BJ (cell line): ENCODE measurements at regions not wholly inside any gene's neighbourhood (a gene's known extent, or its start where the extent isn't known, plus 50 kb on each side); places are given as distances from the start of the nearest gene placed in this dataset.

ENCODE experiments used
- CTCF ChIA-PET: fragments of 350-600 bp; formaldehyde crosslinking; extraction: SDS; loops from one replicate; lab custom pipeline; 2021; ENCODE audit warnings: antibody characterized with exemption, inconsistent platforms; lab: Yijun Ruan, JAX
- POLR2A ChIA-PET: fragments of 300-600 bp; sonication (Branson Sonifier 250); formaldehyde crosslinking; extraction: SDS; loops from one replicate; lab custom pipeline; 2021; ENCODE audit warnings: antibody characterized with exemption; lab: Charles Lee
- DNase-seq: peaks from one replicate; pipeline ENCODE4 v3.0.0-alpha.2; 2011; ENCODE audit warnings: low read depth
- H3K27me3 ChIP-seq: 2 replicates; pipeline ENCODE4 v1.6.0; 2011; ENCODE audit warnings: low read length; ENCODE audit not compliant: control insufficient read depth, insufficient read depth
- H3K36me3 ChIP-seq: 2 replicates; pipeline ENCODE4 v1.5.1; 2011; ENCODE audit warnings: low read length; ENCODE audit not compliant: control insufficient read depth, insufficient read depth
- H3K4me3 ChIP-seq: 2 replicates; pipeline ENCODE4 v1.5.1; 2011; ENCODE audit warnings: low read depth, mild to moderate bottlenecking, control low read depth, low read length
- TF ChIP-seq, protein P1 (sequence below): IDR thresholded peaks from 2 replicates; pipeline ENCODE4 v1.5.1; 2011; ENCODE audit warnings: low read depth, mild to moderate bottlenecking, control low read depth, inconsistent platforms, low read length, moderate library complexity; ENCODE audit not compliant: insufficient read depth

DNA sequence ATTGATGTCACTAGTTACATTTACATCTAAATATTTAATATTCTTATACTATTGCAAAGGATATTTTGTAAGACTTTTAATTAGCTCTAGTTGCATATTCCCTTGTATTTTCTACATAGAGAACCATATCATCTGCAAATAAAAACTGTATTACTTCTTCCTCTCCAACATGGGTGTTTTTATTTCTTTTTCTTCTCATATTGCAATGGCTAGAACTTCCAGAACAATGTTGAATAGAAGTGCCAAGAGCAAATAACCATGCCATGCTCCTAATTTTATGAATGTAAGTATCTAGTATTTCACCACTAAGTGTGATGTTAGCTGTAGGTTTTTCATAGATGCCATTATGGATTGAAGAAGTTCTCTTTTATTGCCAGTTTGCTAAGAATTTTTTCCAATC lies 321.8 kb upstream of the NCAM1 start:
- ChIA-PET CTCF (interaction anchor here (0.6 to 0.9 kb wide), 2 partner anchors 11 to 613 kb away, joined by 3 read pairs; no protein-coding TSS in a partner anchor), POLR2A (no interaction called here)
- Histone ChIP-seq H3K27me3 (no peaks in the 10 kb centered on the region), H3K36me3 (no peaks in the 10 kb centered on the region), H3K4me3 (no peak overlapping the region)
- no peak for DNase-seq
- TF ChIP-seq, protein P1, sequence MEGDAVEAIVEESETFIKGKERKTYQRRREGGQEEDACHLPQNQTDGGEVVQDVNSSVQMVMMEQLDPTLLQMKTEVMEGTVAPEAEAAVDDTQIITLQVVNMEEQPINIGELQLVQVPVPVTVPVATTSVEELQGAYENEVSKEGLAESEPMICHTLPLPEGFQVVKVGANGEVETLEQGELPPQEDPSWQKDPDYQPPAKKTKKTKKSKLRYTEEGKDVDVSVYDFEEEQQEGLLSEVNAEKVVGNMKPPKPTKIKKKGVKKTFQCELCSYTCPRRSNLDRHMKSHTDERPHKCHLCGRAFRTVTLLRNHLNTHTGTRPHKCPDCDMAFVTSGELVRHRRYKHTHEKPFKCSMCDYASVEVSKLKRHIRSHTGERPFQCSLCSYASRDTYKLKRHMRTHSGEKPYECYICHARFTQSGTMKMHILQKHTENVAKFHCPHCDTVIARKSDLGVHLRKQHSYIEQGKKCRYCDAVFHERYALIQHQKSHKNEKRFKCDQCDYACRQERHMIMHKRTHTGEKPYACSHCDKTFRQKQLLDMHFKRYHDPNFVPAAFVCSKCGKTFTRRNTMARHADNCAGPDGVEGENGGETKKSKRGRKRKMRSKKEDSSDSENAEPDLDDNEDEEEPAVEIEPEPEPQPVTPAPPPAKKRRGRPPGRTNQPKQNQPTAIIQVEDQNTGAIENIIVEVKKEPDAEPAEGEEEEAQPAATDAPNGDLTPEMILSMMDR = no peak

DNA sequence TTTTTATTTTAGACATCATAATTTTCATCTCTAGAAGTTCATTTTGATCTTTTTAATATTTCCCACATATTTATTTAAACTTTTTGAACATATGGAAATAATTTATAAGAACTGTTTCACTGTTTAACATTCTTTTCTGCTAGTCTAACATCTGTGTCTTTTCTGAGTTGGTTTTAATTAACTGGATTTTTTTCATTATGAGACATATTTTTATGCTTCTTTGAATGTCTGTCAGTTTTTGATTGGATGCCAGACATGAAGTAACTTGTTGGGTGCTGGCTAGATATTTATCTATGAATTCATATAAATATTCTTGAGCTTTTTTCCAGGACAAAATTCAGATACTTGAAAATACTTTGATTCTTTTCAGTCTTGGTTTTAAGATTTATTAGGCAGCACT lies 317.8 kb upstream of the NCAM1 start:
- Histone ChIP-seq H3K4me3 (no peak overlapping the region), H3K27me3 (no peaks in the 10 kb centered on the region), H3K36me3 (no peaks in the 10 kb centered on the region)
- TF ChIP-seq, protein P1 = no peak
- CTCF ChIA-PET = no interaction called here
- POLR2A ChIA-PET = no interaction called here
- no peak for DNase-seq

DNA sequence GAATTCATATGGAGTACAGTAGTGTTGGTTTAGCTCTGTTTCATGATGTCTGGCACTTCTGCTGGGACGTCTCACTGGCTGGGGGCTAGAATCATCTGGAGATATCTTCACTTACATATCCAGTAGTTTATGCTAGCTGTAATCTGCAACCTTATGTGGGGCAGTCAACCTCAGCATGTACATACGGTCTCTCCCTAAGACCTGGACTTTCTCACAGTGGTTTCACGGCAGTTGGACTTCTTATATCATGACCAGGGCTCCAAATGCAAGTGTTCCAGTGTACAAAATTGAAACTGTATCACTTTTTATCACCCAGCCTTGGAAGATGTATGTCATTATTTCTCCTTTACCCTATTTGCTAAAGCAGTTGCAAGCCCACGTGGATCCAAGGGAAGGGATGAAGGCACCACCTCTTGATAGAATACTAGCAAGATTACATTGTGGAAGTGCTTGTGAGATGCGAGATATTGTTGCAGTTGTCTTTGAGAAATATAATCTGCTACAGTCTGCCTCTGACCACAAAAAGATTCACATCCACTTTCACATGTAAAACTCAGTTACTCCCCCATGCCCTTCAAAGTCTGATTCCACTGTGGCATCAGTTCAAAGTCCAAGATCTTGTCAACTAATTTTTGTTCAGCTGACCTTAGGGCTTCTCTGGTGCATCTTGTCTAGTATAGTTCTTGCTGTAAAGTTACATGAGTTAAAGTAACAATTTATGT lies 316.6 kb upstream of the NCAM1 start:
- no peak for DNase-seq
- ChIA-PET POLR2A (no interaction called here), CTCF (no interaction called here)
- H3K36me3 ChIP-seq = no peaks in the 10 kb centered on the region
- TF ChIP-seq, protein P1 = no peak
- no peak overlapping the region for H3K4me3 ChIP-seq
- H3K27me3 ChIP-seq = no peaks in the 10 kb centered on the region

DNA sequence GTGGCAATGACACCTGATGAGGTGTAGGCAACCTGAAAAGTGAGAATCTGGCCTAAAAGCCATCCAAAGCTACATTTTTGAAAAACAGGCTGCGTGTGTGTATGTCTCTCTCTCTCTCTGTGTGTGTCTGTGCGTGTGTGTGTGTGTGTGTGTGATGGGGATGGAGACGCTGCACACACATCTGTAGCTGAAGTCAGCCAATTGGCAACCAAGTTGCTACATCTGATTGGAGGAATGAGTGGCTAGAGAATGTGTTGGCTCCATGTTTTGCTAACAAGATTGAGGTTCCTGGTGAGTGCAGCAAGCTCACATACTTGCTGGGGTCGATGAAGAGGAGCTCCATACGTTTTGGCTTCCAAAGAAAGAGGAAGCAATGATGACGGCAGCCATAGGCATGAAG lies 311.4 kb upstream of the NCAM1 start:
- no peak overlapping the region for H3K4me3 ChIP-seq
- TF ChIP-seq, protein P1 = no peak
- DNase-seq = no peak
- no peaks in the 10 kb centered on the region for H3K27me3 ChIP-seq
- ChIA-PET CTCF (interaction anchor here (1.1 kb wide), 1 partner anchor 10 kb away, joined by 3 read pairs; no protein-coding TSS in a partner anchor), POLR2A (no interaction called here)
- H3K36me3 ChIP-seq = no peaks in the 10 kb centered on the region

DNA sequence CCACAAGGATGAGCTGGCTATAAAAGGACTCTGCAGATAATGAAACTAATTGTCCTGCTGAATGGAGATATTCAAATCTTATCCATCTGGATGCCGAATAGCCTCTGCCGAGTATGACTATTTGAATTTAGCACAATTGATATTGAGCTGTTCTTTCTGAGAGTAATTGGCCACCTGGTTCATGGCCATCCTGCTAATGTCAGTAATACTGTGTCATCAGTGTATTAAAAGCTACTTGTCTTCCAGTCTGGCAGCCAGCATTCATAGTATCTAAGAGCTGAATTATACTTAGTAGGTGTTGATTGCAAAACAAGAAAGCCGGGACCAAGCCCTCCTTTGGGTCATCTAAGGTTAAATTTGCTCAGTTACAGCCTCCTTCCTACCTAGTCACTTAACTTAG lies 310.7 kb upstream of the NCAM1 start:
- ChIA-PET CTCF (interaction anchor here (0.8 to 1.1 kb wide), 2 partner anchors 11 to 30 kb away, joined by 3 read pairs; no protein-coding TSS in a partner anchor), POLR2A (no interaction called here)
- Histone ChIP-seq H3K36me3 (no peaks in the 10 kb centered on the region), H3K4me3 (no peak overlapping the region), H3K27me3 (no peaks in the 10 kb centered on the region)
- no peak for DNase-seq
- TF ChIP-seq, protein P1 = no peak
